ENCODE measurements at regions not wholly inside any gene's neighbourhood (a gene's known extent, or its start where the extent isn't known, plus 50 kb on each side); places are given as distances from the start of the nearest gene placed in this dataset.
A peak's percentile ranks its signal among the peaks of the same experiment; 100 is the strongest.
"Not testable (repeated sequence)": the region's sequence is repeated elsewhere in the genome, so short reads cannot be mapped to it uniquely, and the experiment has no call there.

GRCh38 chr17:5943982-5944381, 126.2 kb upstream of the WSCD1 start:
- DNase-seq (ENCODE audit: low read depth in 4 of 4, low spot score in 3 of 4) = no peak

DNA sequence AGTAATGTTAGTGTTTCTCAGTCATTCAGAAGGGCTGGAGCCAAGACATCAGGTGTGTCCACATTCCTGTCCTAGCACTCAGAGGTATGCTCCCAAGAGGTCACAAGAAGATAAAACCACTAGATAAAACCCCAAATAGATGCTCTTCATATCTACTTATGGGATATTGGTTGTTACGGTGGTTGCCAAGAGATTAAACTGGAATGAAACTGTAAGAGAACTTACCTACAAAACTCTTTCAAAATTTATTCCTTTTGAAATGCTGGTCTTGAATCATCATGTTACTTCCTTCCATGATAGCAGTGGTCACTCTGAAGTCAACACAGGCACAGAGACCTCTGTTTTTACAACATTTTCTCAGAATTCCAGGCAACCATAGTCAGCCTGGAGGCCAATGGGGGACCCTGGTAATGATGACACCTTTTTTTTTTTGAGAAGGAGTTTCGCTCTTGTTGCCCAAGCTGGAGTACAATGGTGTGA, 122.4 kb upstream of the WSCD1 start:
- DNase-seq (ENCODE audit: low read depth in 4 of 4, low spot score in 3 of 4) = no peak

- no peak for DNase-seq (ENCODE audit: low read depth in 4 of 4, low spot score in 3 of 4)
These were observed 121.4 kb upstream of the WSCD1 start for GRCh38 chr17:5948811-5949210.

- peak in 2 of 4 donors; percentile 5 to 28 for DNase-seq (ENCODE audit: low read depth in 4 of 4, low spot score in 3 of 4)
These were observed 119.3 kb upstream of the WSCD1 start for GRCh38 chr17:5950878-5951277.

GRCh38 chr17:5951912-5952311, 118.3 kb upstream of the WSCD1 start:
- no peak for DNase-seq (ENCODE audit: low read depth in 4 of 4, low spot score in 3 of 4)

DNA sequence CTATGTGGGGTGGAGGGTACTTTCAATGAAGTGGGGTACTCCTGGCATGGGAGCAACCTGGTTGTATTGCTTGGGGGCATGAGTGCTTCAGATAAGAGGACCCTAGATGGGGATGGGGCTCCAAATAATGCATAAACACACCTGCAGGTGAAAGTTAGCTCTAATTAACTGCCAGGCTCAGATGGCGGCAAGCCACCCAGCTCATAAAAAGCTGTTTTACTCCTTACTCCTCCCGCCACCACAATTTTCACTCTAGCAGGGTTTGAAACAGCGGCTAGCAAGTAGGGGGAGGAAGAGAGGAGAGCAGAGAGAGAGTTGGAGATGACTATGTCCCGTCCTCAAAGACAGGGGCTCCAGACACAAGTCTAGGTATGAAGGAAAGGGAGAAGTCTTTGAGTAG, 117.7 kb upstream of the WSCD1 start:
- DNase-seq (ENCODE audit: low read depth in 4 of 4, low spot score in 3 of 4) = no peak

DNA sequence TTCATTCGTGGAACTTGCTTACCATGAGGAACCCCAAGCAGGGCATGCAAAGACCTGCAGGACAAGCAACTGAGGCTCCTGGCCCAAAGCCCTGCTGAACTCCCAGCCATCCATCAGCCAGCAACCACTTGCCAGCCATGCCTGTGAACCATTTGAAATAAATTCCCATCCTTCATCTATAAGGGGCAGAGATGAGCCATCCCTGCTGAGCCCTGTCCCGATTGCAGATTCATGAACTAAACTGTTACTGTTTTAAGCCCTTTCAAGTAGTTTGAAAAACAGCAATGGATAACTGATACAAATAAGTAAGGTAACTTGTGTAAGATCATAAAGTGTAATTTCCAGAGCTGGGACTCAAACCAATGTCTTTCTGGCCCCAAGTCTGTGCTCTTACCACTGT, 114.4 kb upstream of the WSCD1 start:
- DNase-seq (ENCODE audit: low read depth in 4 of 4, low spot score in 3 of 4) = no peak

DNA sequence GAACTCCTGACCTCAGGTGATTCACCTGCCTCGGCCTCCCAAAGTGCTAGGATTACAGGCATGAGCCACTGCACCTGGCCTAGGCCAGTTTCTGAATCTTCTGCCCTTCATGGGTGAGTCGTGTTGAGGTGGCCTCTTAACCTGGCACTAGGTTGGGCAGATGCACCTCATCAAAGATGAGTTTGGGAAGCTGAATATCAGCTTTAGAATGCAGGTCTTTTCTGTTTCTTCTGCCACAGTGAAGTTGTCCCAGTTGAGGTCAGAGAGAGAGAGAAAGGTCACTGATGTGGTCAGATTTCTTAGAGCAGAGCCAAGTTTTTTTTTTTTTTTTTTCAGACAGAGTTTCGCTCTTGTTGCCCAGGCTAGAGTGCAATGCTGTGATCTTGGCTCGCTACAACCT, 111.3 kb upstream of the WSCD1 start:
- DNase-seq (ENCODE audit: low read depth in 4 of 4, low spot score in 3 of 4) = no peak

DNA sequence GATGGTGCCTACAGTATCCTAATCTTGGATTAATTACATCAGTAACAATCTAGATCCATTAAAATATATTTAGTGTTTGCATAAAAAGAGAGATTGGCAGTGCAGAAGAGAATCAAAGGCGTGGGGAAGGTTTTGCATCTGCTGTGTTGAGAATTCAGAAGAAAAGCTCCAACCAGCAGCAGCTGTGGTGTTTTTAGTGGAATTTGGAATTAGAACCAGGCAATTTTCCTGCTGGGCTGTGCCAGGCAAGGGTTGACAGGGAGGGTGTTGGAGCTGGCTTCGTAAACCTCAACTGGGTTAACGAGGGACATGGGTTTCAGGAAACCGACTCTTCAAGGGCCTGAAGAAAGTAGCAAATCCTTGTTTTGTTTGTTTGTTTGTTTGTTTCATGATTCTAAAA, 107.8 kb upstream of the WSCD1 start:
- no peak for DNase-seq (ENCODE audit: low read depth in 4 of 4, low spot score in 3 of 4)

DNA sequence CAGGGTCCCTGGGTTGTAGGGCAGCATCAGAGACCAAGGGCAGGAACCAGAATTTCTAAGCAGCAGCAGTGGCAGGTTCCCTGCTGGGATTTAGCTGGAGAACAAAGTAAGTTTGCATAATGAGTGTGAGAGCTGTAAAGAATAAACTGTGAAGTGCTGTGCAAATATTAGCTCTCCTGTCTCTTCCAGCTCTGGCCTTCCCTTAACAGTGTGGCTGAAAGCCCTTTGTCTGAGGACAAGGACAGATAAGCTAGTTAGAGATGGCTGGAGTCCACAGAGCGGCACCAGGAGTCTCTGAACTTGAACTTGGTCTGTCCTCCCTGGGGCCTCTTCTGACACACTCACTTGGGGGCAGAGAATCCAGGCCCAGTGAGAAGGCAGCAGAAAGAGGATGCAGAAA, 98.2 kb upstream of the WSCD1 start:
- no peak for DNase-seq (ENCODE audit: low read depth in 4 of 4, low spot score in 3 of 4)

GRCh38 chr17:5973410-5973809, 96.8 kb upstream of the WSCD1 start:
- no peak for DNase-seq (ENCODE audit: low read depth in 4 of 4, low spot score in 3 of 4)

DNA sequence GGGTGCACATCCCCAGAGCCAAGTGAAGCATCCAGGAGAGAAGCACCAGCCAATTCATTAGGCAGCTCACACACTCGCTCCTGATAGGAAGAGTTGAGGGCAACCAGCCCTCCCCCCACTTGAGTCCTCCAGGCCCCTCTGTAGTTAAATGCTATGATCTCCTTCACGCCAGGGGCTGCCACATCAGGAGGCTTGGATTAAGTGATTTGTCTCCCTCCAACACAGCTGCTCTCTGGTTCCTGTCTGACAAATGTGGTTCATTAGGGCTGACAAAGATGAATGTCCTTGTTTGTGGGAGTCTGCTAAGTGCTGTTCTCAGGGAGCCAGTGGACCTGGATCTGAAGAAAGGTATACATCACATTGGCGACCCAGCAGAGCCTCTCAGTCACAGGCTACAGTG, 94.5 kb upstream of the WSCD1 start:
- DNase-seq (ENCODE audit: low read depth in 4 of 4, low spot score in 3 of 4) = peak in 1 of 4 donors; percentile 20

DNA sequence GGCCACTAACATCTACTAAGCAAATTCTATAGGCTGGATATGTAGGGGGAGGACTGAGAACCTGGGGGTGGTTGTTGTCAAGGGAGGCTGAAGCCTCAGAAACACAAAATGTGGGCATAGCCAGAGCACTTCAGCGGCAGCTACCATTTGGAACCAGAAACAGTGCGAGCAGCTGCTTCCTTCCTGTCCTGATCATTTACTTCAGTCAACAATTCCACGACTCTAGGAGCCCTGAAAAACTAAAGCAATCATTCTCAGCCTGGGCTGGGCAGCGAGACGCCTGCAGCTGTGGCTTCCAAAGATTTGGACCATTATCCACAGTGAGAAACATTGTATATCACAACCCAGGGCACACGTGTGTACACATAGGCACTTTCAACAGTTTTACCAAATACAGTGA, 93.9 kb upstream of the WSCD1 start:
- no peak for DNase-seq (ENCODE audit: low read depth in 4 of 4, low spot score in 3 of 4)

GRCh38 chr17:5978496-5978895, 91.7 kb upstream of the WSCD1 start:
- no peak for DNase-seq (ENCODE audit: low read depth in 4 of 4, low spot score in 3 of 4)

GRCh38 chr17:5980941-5981340, 89.2 kb upstream of the WSCD1 start:
- DNase-seq (ENCODE audit: low read depth in 4 of 4, low spot score in 3 of 4) = no peak

DNA sequence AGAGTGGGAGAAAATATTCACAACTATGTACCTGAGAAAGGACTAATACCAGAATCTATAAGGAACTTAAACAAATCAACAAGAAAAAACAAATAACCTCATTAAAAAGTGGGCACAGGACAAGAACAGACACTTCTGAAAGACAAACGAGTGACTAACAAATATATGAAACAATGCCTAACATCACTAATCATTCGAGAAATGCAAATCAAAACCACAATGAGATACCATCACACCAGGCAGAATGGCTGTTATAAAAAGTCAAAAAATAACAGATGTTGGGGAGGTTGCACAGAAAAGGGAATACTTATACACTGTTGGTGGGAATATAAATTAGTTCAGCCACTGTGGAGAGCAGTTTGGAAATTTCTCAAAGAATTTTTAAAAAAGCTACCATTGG, 83.5 kb upstream of the WSCD1 start:
- DNase-seq (ENCODE audit: low read depth in 4 of 4, low spot score in 3 of 4) = no peak

DNA sequence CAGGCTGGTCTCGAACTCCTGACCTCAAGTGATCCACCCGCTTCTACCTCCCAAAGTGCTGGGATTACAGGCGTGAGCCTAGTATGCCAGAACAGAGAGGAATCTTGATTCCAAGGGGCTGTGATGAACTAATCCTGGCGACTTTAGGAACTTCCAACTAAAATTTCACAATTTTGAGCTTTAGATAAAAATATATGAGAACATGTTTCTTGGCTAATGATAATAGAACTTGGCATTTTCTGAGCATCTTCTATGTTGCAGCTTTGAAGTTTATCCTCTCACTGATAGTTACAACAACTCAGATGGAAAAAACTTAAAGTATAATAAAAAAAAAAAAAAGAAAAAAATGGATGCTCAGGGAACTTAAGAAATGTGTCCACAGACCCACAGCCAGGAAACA, 69.8 kb upstream of the WSCD1 start:
- no peak for DNase-seq (ENCODE audit: low read depth in 4 of 4, low spot score in 3 of 4)

GRCh38 chr17:6003221-6003620, 67.0 kb upstream of the WSCD1 start:
- not testable (repeated sequence) for DNase-seq (ENCODE audit: low read depth in 4 of 4, low spot score in 3 of 4)

DNA sequence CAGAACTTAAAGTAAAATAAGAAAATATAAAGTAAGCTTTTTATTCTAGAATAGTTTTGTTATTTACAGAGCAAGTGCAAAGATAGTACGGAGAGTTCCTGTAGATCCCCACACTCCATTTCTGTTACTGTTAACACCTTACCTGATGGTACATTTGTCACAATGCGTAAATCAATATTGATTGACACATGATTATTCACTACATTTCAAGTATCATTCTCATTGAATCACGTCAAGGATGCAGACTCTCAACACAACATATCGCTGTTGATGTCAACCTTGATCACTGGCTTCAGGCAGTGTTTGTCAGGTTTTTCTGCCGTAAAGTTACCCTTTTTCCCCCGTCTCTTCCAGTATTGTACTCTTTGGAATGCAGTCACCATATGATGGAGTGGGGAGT, 64.2 kb upstream of the WSCD1 start:
- no peak for DNase-seq (ENCODE audit: low read depth in 4 of 4, low spot score in 3 of 4)

GRCh38 chr17:6011206-6011605, 59.0 kb upstream of the WSCD1 start:
- no peak for DNase-seq (ENCODE audit: low read depth in 4 of 4, low spot score in 3 of 4)

DNA sequence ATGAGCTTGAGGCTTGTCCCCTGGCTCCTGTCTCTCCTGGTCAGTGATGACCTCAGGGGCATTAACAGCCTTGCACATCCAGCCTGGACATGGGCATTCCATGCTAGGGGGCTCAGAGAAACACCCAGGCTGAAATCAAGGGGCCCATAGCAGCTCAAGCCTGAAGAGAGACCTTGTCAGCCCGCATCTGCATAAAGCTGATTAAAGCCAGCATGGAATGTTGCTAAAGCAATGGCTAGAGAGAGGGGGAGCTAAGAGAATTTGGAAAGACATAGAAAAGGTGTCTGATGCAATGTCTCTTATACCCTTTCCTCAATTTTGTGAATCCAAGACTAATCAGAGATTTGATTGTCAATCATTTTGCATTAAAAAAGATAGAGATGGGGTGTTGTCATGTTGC, 51.4 kb upstream of the WSCD1 start:
- DNase-seq (ENCODE audit: low read depth in 4 of 4, low spot score in 3 of 4) = no peak

DNA sequence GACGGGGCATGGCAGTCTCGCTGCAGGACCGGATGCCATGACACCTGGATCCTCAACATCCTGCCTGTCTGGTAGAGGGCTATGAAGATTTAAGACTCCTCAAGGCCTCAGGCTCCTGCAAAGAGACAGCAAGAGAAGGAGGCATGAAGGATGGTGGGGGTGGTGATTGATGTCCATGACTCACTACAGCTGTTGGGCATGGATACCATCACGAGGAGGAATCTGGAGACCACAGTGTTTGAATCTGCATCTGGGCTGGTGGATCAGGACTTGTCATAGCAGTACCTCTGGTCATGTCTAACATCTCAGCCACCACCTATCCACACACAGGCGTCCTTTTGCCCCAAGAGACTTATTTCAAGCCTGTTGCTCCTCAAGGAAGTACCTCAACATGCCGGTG, 50.2 kb upstream of the WSCD1 start:
- DNase-seq (ENCODE audit: low read depth in 4 of 4, low spot score in 3 of 4) = no peak

GRCh38 chr17:6020376-6021010, 49.7 kb upstream of the WSCD1 start:
- no peak for DNase-seq (ENCODE audit: low read depth in 4 of 4, low spot score in 3 of 4)
